ENCODE measurements at regions not wholly inside any gene's neighbourhood (a gene's known extent, or its start where the extent isn't known, plus 50 kb on each side); places are given as distances from the start of the nearest gene placed in this dataset.

DNA sequence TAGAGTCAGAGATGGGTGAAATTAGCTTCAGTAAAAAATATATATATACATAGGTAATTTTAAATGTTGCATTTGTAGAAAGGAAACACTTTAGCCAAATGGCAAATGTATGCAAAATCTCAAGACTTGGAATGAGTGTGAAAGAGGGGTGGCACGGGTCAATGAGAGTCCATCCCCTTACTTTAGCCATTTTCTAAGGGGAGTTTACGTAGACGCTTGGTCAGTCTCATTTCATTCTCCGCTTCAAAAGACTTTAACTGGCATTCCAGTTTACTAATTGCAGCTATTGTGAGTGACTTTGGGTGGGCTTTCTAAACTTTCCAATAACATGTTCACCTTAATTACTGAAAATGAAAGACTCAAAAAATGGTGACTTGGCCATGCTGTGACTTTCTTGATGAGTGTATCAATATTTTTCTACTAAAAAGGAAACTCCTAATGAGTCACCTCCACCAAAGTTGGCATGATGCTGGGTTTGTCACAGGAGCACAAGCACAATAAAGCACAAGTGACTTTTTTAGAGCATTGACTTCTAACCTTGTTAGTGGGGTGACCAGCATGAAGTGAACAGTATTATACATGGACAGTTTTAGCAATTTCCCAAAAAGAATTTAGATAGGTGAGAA, 356.0 kb upstream of the RASGEF1B start:
- DNase-seq (ENCODE audit: low read depth, low spot score) (no peak), FAIRE-seq (no peak)
- H3K4me3 ChIP-seq (ENCODE audit: control insufficient read depth in 2 of 3, extremely low read depth in 1 of 3, insufficient read depth in 2 of 3, low read depth in 1 of 3, low read length in 3 of 3), result no peak overlapping the region
- H3K79me2 ChIP-seq (ENCODE audit: control insufficient read depth, insufficient read depth, low read length), result no peaks in the 10 kb centered on the region
- no peaks in the 10 kb centered on the region for H4K20me1 ChIP-seq (ENCODE audit: control insufficient read depth, extremely low read depth, insufficient read depth, low read length)
- TF ChIP-seq EZH2 (IDR thresholded peaks at IDR 0.05; ENCODE audit: low read length), result no peak
- TF ChIP-seq, protein P1, sequence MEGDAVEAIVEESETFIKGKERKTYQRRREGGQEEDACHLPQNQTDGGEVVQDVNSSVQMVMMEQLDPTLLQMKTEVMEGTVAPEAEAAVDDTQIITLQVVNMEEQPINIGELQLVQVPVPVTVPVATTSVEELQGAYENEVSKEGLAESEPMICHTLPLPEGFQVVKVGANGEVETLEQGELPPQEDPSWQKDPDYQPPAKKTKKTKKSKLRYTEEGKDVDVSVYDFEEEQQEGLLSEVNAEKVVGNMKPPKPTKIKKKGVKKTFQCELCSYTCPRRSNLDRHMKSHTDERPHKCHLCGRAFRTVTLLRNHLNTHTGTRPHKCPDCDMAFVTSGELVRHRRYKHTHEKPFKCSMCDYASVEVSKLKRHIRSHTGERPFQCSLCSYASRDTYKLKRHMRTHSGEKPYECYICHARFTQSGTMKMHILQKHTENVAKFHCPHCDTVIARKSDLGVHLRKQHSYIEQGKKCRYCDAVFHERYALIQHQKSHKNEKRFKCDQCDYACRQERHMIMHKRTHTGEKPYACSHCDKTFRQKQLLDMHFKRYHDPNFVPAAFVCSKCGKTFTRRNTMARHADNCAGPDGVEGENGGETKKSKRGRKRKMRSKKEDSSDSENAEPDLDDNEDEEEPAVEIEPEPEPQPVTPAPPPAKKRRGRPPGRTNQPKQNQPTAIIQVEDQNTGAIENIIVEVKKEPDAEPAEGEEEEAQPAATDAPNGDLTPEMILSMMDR (optimal IDR thresholded peaks at IDR 0.05 in 1 of 3, IDR thresholded peaks at IDR 0.05 in 1 of 3, conservative IDR thresholded peaks at IDR 0.05 in 1 of 3; ENCODE audit: extremely low read depth in 1 of 3, insufficient read depth in 2 of 3, low read length in 3 of 3), result no peak
- no peak overlapping the region for H3K9ac ChIP-seq (ENCODE audit: control insufficient read depth, extremely low read depth, insufficient read depth, low read length)
- dilution Hi-C loops (cut with MboI; ENCODE audit: extremely low pct_ligation_motif_present, low sequenced_read_pairs), result no loop called here
- no peaks in the 10 kb centered on the region for H3K36me3 ChIP-seq (ENCODE audit: control insufficient read depth in 2 of 2, extremely low read depth in 1 of 2, insufficient read depth in 2 of 2, low read length in 2 of 2)
- no peaks in the 10 kb centered on the region for H3K27me3 ChIP-seq (ENCODE audit: control insufficient read depth, extremely low read depth, insufficient read depth, low read length)
- no peaks in the 10 kb centered on the region for H3K9me1 ChIP-seq (ENCODE audit: control insufficient read depth, extremely low read depth, insufficient read depth, low read length)
- no peak overlapping the region for H3K27ac ChIP-seq (ENCODE audit: control insufficient read depth, insufficient read depth, low read length)
- no peak overlapping the region for H2AFZ ChIP-seq (ENCODE audit: control insufficient read depth, low read length)
- no peaks in the 10 kb centered on the region for H3K9me3 ChIP-seq (ENCODE audit: control insufficient read depth, low read depth, low read length)
- H3K4me1 ChIP-seq (ENCODE audit: control insufficient read depth, extremely low read depth, insufficient read depth, low read length), result no peaks in the 10 kb centered on the region
- no peak overlapping the region for H3K4me2 ChIP-seq (ENCODE audit: control insufficient read depth, extremely low read depth, insufficient read depth, low read depth, low read length)

GRCh38 chr4:81826817-81827424, 355.2 kb upstream of the RASGEF1B start:
- Histone ChIP-seq H3K27me3 (ENCODE audit: control insufficient read depth, extremely low read depth, insufficient read depth, low read length) (no peaks in the 10 kb centered on the region), H4K20me1 (ENCODE audit: control insufficient read depth, extremely low read depth, insufficient read depth, low read length) (no peaks in the 10 kb centered on the region), H2AFZ (ENCODE audit: control insufficient read depth, low read length) (no peak overlapping the region), H3K9me1 (ENCODE audit: control insufficient read depth, extremely low read depth, insufficient read depth, low read length) (no peaks in the 10 kb centered on the region), H3K79me2 (ENCODE audit: control insufficient read depth, insufficient read depth, low read length) (no peaks in the 10 kb centered on the region), H3K9me3 (ENCODE audit: control insufficient read depth, low read depth, low read length) (no peaks in the 10 kb centered on the region), H3K36me3 (ENCODE audit: control insufficient read depth in 2 of 2, extremely low read depth in 1 of 2, insufficient read depth in 2 of 2, low read length in 2 of 2) (no peaks in the 10 kb centered on the region), H3K4me1 (ENCODE audit: control insufficient read depth, extremely low read depth, insufficient read depth, low read length) (no peaks in the 10 kb centered on the region), H3K9ac (ENCODE audit: control insufficient read depth, extremely low read depth, insufficient read depth, low read length) (no peak overlapping the region), H3K27ac (ENCODE audit: control insufficient read depth, insufficient read depth, low read length) (no peak overlapping the region), H3K4me2 (ENCODE audit: control insufficient read depth, extremely low read depth, insufficient read depth, low read depth, low read length) (no peak overlapping the region), H3K4me3 (ENCODE audit: control insufficient read depth in 2 of 3, extremely low read depth in 1 of 3, insufficient read depth in 2 of 3, low read depth in 1 of 3, low read length in 3 of 3) (no peak overlapping the region)
- no peak for TF ChIP-seq EZH2 (IDR thresholded peaks at IDR 0.05; ENCODE audit: low read length)
- TF ChIP-seq, protein P1 (optimal IDR thresholded peaks at IDR 0.05 in 1 of 3, IDR thresholded peaks at IDR 0.05 in 1 of 3, conservative IDR thresholded peaks at IDR 0.05 in 1 of 3; ENCODE audit: extremely low read depth in 1 of 3, insufficient read depth in 2 of 3, low read length in 3 of 3), result no peak
- dilution Hi-C loops (cut with MboI; ENCODE audit: extremely low pct_ligation_motif_present, low sequenced_read_pairs), result no loop called here
- DNase-seq (ENCODE audit: low read depth, low spot score), result no peak
- FAIRE-seq, result no peak

Measured in keratinocyte (primary cell).